ENCODE measurements at regions not wholly inside any gene's neighbourhood (a gene's known extent, or its start where the extent isn't known, plus 50 kb on each side); places are given as distances from the start of the nearest gene placed in this dataset.

- DNase-seq (ENCODE audit: low read depth in 2 of 2): peak in 1 of 2 donors; percentile 17
These were observed 364.3 kb upstream of the PTBP2 start for GRCh38 chr1:96357141-96357765.

- peak in 1 of 2 donors; percentile 66 for DNase-seq (ENCODE audit: low read depth in 2 of 2)
These were observed 363.5 kb upstream of the PTBP2 start for GRCh38 chr1:96358057-96358456.

GRCh38 chr1:96360036-96360795, 361.4 kb upstream of the PTBP2 start:
- DNase-seq (ENCODE audit: low read depth in 2 of 2): no peak

GRCh38 chr1:96361271-96361856, 360.2 kb upstream of the PTBP2 start:
- no peak for DNase-seq (ENCODE audit: low read depth in 2 of 2)

GRCh38 chr1:96361961-96362360, 359.6 kb upstream of the PTBP2 start:
- no peak for DNase-seq (ENCODE audit: low read depth in 2 of 2)

GRCh38 chr1:96362623-96363022, 359.0 kb upstream of the PTBP2 start:
- peak; percentile 40 to 96 for DNase-seq (ENCODE audit: low read depth in 2 of 2)

GRCh38 chr1:96363826-96364225, 357.8 kb upstream of the PTBP2 start:
- no peak for DNase-seq (ENCODE audit: low read depth in 2 of 2)

GRCh38 chr1:96364576-96364975, 357.0 kb upstream of the PTBP2 start:
- DNase-seq (ENCODE audit: low read depth in 2 of 2): no peak

- DNase-seq (ENCODE audit: low read depth in 2 of 2): peak; percentile 24 to 27
These were observed 356.5 kb upstream of the PTBP2 start for GRCh38 chr1:96365076-96365475.

GRCh38 chr1:96365596-96366390, 355.8 kb upstream of the PTBP2 start:
- DNase-seq (ENCODE audit: low read depth in 2 of 2): peak in 1 of 2 donors; percentile 36

- no peak for DNase-seq (ENCODE audit: low read depth in 2 of 2)
These were observed 355.1 kb upstream of the PTBP2 start for GRCh38 chr1:96366516-96366915.

- no peak for DNase-seq (ENCODE audit: low read depth in 2 of 2)
These were observed 353.8 kb upstream of the PTBP2 start for GRCh38 chr1:96367791-96368190.

- DNase-seq (ENCODE audit: low read depth in 2 of 2): peak; percentile 62 to 96
These were observed 350.8 kb upstream of the PTBP2 start for GRCh38 chr1:96370757-96371156.

- DNase-seq (ENCODE audit: low read depth in 2 of 2): no peak
These were observed 348.7 kb upstream of the PTBP2 start for GRCh38 chr1:96372881-96373280.

- DNase-seq (ENCODE audit: low read depth in 2 of 2): peak in 1 of 2 donors; percentile 17
These were observed 347.4 kb upstream of the PTBP2 start for GRCh38 chr1:96374076-96374762.

GRCh38 chr1:96376846-96377245, 344.7 kb upstream of the PTBP2 start:
- DNase-seq (ENCODE audit: low read depth in 2 of 2): no peak

GRCh38 chr1:96384611-96385010, 337.0 kb upstream of the PTBP2 start:
- no peak for DNase-seq (ENCODE audit: low read depth in 2 of 2)

GRCh38 chr1:96387785-96388184, 333.8 kb upstream of the PTBP2 start:
- DNase-seq (ENCODE audit: low read depth in 2 of 2): no peak

GRCh38 chr1:96388421-96389310, 332.9 kb upstream of the PTBP2 start:
- DNase-seq (ENCODE audit: low read depth in 2 of 2): peak; percentile 67 to 98

- DNase-seq (ENCODE audit: low read depth in 2 of 2): no peak
These were observed 321.5 kb upstream of the PTBP2 start for GRCh38 chr1:96400089-96400488.
